Stimulated activated CD8-positive, alpha-beta memory T cell treated with anti-CD3 and anti-CD28 coated beads, Interleukin-7, amount 100 ng/mL, for 1 hour (primary cell): ENCODE measurements at regions not wholly inside any gene's neighbourhood (a gene's known extent, or its start where the extent isn't known, plus 50 kb on each side); places are given as distances from the start of the nearest gene placed in this dataset.

Experiments
- DNase-seq, 2 donors: peaks; one replicate each; pipeline ENCODE4 v3.0.0-alpha.2; 2020; ENCODE audit warnings: low read depth in 2 of 2

DNA sequence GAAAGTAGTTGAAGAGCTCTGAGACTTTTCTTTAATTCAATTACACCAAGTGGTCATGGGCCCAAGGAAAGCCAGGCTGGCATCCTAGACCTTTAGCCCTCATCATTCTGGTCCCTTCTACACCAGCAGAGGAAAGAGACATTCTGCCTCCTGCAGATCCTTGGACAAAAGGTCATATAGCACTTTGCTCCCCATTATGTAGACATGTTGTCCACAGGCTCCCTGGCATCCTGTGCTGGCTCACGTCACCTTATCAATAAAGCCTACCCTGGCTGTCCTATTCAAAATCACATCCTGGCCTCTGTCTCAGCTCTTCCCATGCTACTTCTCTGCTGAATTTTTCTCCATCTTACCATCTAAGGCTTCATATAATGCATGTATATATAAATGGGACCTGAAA lies 61.6 kb upstream of the MAF start:
- no peak for DNase-seq

DNA sequence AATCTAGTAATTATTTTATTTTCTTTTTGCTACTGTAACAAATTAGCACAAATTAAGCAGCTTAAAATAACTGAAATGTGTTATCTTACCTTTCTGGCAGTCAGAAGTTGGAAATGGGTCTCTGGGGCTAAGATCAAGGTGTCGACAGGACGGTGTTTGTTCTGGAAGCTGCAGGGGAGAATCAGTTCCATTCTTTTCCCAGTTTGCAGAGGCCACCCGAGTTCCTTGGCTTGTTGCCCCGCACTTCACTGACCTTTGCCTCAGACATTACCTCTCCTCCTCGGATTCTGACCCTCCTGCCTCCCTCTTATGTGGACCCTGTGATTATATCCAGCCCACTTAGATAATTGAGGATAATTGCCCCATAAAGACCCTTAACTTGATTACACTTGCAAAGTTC lies 61.0 kb upstream of the MAF start:
- DNase-seq: no peak

DNA sequence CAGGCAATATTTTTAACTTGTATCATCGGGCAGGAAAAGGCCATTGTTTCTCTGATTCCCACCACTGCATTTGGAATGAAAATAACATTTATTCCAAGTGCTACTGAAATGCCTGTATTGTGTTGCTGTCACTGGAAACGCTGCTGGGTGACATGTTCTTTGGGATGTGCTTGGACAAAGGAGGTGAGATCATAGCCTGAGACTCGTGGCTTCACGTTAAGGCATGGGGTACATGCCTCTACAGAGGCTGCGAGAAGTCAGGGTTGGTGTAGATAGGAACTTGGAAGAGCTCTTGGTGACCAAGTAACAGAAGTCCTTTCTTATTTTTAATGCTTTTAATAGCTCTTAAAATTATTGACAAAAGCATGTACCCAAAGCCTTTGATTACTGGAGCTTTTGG lies 58.8 kb upstream of the MAF start:
- no peak for DNase-seq

GRCh38 chr16:79658301-79659033 lies 57.9 kb upstream of the MAF start:
- no peak for DNase-seq

DNA sequence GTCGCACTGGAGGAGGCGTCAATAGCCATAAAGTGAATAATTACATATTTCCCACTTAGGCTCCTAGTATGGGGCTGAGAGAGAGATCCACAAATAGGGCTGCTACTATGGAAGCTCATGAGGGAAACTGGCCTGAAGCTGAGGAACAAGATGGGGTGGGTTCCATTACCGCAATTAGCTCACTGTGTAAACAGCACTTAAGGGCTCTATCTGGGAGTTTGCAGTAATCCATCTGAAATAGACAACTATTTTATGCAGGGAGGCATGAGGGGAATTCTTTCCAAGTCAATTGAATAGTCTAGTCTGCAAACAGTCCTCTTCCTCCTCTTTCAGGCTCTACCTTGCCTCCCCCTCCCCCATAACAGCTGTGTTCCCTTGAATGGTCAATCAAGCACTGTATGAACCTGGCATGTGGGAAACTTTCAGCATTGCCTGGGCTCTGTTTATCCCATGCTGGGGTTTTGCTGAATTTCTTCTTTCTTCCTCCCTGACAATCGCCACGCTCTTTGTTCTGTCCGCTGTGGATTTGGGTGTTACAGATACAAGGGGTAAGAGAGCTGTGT lies 56.1 kb upstream of the MAF start:
- DNase-seq: no peak

GRCh38 chr16:79653373-79653891 lies 52.9 kb upstream of the MAF start:
- no peak for DNase-seq

GRCh38 chr16:79651363-79651762 lies 50.8 kb upstream of the MAF start:
- no peak for DNase-seq
